Testis (tissue), 2 donors: ENCODE measurements at regions not wholly inside any gene's neighbourhood (a gene's known extent, or its start where the extent isn't known, plus 50 kb on each side); places are given as distances from the start of the nearest gene placed in this dataset.

Experiments
- CTCF ChIP-seq, 3 experiments: fragments of 450-650 bp in 2 of 3; fragments of 200-600 bp in 1 of 3; sonication (generic) in 1 of 3; IDR thresholded peaks; one replicate each; pipeline ENCODE4 v1.5.1; 2016 to 2019; ENCODE audit warnings: antibody characterized with exemption in 3 of 3, mild to moderate bottlenecking in 2 of 3, moderate library complexity in 1 of 3
- POLR2A ChIP-seq: fragments of 450-650 bp; IDR thresholded peaks from one replicate; pipeline ENCODE4 v1.6.1; 2017; ENCODE audit warnings: antibody characterized with exemption, mild to moderate bottlenecking, moderate library complexity

- TF ChIP-seq CTCF (IDR thresholded peaks at IDR 0.05) (no peak), POLR2A (no peak)
Measured at GRCh38 chr14:101289230-101289690, 272.0 kb upstream of the DIO3 start.
